GM23248 (cell line): ENCODE measurements at regions not wholly inside any gene's neighbourhood (a gene's known extent, or its start where the extent isn't known, plus 50 kb on each side); places are given as distances from the start of the nearest gene placed in this dataset.

Source experiments
- EZH2 ChIP-seq: fragments of 200-600 bp; sonication (generic); IDR thresholded peaks from 2 replicates; pipeline ENCODE4 v1.6.1; 2018; ENCODE audit warnings: antibody characterized with exemption, mild to moderate bottlenecking; ENCODE audit not compliant: insufficient read depth, poor library complexity, severe bottlenecking
- EZH2phosphoT487 ChIP-seq: fragments of 200-600 bp; sonication (generic); IDR thresholded peaks from 2 replicates; pipeline ENCODE4 v1.6.1; 2018; ENCODE audit warnings: antibody characterized with exemption, moderate library complexity, mild to moderate bottlenecking, low read depth; ENCODE audit not compliant: insufficient read depth

DNA sequence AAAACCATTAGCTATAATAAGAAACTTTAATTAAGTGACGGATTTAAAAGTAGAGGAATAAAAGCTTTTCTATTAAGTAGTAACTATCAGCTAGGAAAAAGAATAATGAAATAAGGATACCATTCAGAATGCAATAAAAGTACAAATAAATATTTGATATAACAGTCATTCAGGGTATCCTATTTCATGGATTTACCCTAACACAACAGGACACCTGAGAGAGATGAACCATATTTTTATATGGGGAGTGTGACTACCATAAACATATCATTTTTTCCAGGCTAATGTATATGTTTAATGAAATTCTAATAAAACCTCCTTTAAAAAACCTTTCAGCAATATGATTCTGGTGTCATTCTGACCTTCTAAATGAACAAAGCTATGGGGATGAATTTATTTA is 393.8 kb downstream of the SNAPC1 start:
- TF ChIP-seq EZH2phosphoT487 (no peak), EZH2 (no peak)
